ENCODE measurements at regions not wholly inside any gene's neighbourhood (a gene's known extent, or its start where the extent isn't known, plus 50 kb on each side); places are given as distances from the start of the nearest gene placed in this dataset.

DNA sequence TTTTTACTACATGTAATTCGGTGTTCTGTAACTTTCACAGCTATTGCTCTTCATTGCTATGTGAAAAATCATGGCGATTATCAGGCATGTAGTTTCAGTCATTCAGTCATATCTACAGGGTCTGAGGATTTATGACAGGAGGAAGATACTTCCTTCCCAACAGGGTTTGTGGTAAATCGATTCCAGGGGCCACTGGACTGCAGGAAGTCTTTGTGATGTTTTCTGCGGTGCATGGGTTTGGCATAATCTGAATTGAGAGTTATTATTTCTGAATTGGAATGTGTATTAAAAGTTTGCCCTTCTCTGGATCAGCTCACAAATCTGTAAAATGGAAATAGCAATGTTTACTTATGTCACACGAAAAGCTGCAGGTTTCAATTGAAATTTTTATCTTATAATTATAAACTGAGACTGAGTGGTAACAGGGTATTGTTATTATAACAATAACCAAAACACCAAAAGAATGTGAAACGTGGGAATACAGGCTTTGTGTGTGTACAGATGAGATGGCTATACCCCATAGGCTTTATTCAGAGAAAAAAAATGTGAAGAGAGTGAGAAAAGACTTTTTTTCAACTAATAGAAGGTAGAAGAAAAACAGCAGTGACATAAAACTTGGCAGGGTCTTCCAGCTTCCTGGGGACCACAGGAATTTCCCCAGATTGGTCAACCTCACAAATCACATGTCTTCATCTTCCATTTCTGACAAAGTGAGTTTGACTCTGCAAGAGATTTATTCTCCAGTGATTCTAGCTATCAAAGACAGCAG, 307.7 kb upstream of the NFE2L3 start:
- TF ChIP-seq, protein P1, sequence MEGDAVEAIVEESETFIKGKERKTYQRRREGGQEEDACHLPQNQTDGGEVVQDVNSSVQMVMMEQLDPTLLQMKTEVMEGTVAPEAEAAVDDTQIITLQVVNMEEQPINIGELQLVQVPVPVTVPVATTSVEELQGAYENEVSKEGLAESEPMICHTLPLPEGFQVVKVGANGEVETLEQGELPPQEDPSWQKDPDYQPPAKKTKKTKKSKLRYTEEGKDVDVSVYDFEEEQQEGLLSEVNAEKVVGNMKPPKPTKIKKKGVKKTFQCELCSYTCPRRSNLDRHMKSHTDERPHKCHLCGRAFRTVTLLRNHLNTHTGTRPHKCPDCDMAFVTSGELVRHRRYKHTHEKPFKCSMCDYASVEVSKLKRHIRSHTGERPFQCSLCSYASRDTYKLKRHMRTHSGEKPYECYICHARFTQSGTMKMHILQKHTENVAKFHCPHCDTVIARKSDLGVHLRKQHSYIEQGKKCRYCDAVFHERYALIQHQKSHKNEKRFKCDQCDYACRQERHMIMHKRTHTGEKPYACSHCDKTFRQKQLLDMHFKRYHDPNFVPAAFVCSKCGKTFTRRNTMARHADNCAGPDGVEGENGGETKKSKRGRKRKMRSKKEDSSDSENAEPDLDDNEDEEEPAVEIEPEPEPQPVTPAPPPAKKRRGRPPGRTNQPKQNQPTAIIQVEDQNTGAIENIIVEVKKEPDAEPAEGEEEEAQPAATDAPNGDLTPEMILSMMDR (conservative IDR thresholded peaks at IDR 0.05; ENCODE audit: low read length), result no peak
- TF ChIP-seq EZH2phosphoT487 (IDR thresholded peaks at IDR 0.05; ENCODE audit: borderline replicate concordance, low read depth, low read length), result no peak

Measured in OCI-LY7 (cell line).